NOMO-1 treated with DMSO at 0.1 percent for 48 hours (cell line): ENCODE measurements at regions not wholly inside any gene's neighbourhood (a gene's known extent, or its start where the extent isn't known, plus 50 kb on each side); places are given as distances from the start of the nearest gene placed in this dataset.

Source experiments
- DNase-seq: peaks from one replicate; lab custom pipeline; 2025; ENCODE audit not compliant: unreplicated experiment; lab: John Stamatoyannopoulos, UW

- DNase-seq, result no peak
Observed at GRCh38 chr1:219676012-219676765, 63.3 kb upstream of the ZC3H11B start.

- DNase-seq, result no peak
Observed at GRCh38 chr1:219670426-219671149, 57.7 kb upstream of the ZC3H11B start.

DNA sequence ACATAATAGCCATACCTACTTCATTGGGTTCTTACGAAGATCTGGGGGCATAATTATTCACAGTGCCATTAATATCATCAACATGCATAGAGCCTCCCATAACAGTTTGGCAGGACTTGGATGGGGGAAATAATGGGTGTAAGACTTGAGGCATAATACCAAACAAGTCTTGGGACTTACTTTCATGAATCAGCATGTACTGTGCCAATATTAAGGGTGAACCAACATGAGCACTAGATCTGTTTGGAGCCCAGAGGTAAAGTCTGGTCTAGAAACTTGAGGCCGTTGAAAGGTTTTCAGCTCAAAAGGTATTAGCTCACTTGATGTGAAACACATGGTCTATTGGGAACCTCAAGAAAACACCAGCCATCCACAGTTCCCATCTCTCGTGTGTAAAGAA lies 56.7 kb upstream of the ZC3H11B start:
- DNase-seq, result no peak

- DNase-seq, result no peak
Observed at GRCh38 chr1:219669042-219669441, 56.1 kb upstream of the ZC3H11B start.

GRCh38 chr1:219668446-219668845 lies 55.5 kb upstream of the ZC3H11B start:
- DNase-seq, result no peak

DNA sequence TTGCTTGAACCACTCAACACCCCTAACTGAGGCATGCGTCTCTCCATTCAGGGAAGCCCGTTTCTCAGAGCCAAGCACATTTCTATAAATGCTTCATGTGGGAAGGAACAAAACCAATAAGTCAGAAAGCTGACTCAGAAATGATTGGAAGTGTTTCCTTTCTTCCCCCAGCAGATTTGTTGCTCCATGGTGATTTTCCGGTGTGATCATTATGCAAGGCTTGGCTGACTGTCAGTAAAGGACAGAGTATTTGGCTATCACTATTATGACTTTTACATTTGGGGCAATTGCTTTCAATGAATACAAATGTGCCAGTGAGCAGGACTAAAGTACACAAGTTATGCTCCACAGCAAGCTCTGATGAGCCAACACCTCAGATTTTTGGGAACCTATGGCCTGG lies 53.3 kb upstream of the ZC3H11B start:
- no peak for DNase-seq

DNA sequence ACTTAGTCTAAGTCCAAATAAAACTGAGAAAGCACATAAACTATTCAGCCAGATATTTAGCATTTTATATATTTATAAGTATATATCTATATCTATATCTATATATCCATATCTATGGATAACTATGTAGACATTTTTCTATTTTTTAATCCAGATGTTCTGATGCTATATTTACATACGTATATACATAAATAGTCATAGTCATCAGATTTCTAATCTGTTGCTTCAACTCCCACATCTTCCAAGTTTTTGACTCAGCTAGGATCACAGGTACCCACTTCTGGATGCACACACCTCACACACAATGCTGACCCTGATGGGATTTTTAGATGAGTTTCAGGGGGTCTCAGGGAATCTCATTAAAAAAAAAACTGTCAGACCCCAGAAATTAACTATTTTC lies 52.2 kb upstream of the ZC3H11B start:
- no peak for DNase-seq

DNA sequence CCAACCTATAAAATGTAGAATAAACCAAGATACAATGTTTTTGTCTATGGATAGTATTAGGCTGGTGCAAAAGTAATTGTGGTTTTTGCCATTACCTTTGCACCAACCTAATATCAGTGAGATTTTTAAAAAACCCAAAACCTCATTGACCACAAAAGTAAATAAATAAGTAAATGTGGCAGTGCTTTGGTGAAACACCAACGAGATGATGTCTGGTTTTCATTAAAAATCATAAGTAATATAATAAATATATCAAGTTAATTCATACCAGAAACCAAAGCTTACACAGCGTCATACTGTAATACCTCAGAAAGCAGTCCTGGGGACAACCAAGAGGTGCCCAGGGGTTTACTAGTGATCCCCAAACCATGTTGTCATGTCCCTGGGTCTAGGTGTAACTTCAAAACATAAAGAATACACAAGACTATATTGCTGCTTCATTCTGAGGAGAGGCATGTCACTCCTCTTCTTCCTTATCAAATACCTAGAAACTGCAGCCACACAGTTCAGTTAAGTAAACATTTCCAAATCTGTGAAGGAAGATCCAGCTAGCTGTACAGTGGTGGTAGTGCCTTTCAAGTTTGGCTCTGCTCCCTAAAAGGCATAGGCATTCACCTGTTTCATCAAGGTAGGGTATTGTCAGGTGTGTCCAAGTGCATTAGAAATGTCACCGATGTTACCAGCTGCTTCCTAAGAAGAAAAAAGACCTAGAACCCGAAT lies 51.6 kb upstream of the ZC3H11B start:
- no peak for DNase-seq
